ENCODE measurements at regions not wholly inside any gene's neighbourhood (a gene's known extent, or its start where the extent isn't known, plus 50 kb on each side); places are given as distances from the start of the nearest gene placed in this dataset.

GRCh38 chrX:23263892-23264291, 70.8 kb upstream of the PTCHD1 start:
- no peak for TF ChIP-seq MAX (IDR thresholded peaks at IDR 0.05)
- TF ChIP-seq CTCF (IDR thresholded peaks at IDR 0.05), result no peak
- TF ChIP-seq CBX8 (IDR thresholded peaks at IDR 0.05), result no peak
- no peak for TF ChIP-seq HMGXB4 (CRISPR knock-in tag; IDR thresholded peaks at IDR 0.05; ENCODE audit: borderline replicate concordance)
- no peak for TF ChIP-seq EP300 (IDR thresholded peaks at IDR 0.05)
- TF ChIP-seq POLR2A (IDR thresholded peaks at IDR 0.05; ENCODE audit: low read length), result no peak
- TF ChIP-seq PHF8 (IDR thresholded peaks at IDR 0.05; ENCODE audit: borderline replicate concordance, low read depth), result no peak
- no peak for TF ChIP-seq CHD4 (IDR thresholded peaks at IDR 0.05; ENCODE audit: borderline replicate concordance)
- TF ChIP-seq CHD2 (IDR thresholded peaks at IDR 0.05; ENCODE audit: low read length, partially characterized antibody), result no peak
- no peak for TF ChIP-seq NR3C1 (IDR thresholded peaks at IDR 0.05)
